ENCODE measurements at regions not wholly inside any gene's neighbourhood (a gene's known extent, or its start where the extent isn't known, plus 50 kb on each side); places are given as distances from the start of the nearest gene placed in this dataset.

DNA sequence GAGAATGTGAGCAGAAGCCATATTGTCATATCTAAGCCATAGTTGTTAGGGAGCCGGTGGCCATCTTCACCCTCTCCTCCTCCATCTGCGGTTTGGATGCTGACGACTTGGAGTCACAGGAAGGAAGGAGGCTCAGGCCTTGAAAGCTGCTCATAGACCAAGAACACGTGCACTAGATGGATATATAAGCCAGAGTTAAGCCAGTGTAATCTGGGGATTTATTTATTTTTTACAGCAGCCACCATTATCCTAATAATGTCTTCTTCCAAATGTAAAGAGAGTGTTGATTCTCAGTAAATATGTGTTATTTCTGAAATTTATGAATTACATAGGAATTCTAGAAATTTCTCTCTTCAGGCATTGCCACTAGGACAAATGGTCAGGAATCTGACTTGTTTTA, 689.9 kb downstream of the QKI start:
- no peak for TF ChIP-seq NFIC (IDR thresholded peaks at IDR 0.05)
- TF ChIP-seq FOXM1 (IDR thresholded peaks at IDR 0.05; ENCODE audit: borderline replicate concordance, low read depth): no peak
- TF ChIP-seq CREB1 (IDR thresholded peaks at IDR 0.05; ENCODE audit: low read depth): no peak
- no peak for TF ChIP-seq YY1 (IDR thresholded peaks at IDR 0.05; ENCODE audit: low read depth)
- TF ChIP-seq RAD21 (IDR thresholded peaks at IDR 0.05; ENCODE audit: low read depth): no peak
- no peak for TF ChIP-seq TEAD4 (IDR thresholded peaks at IDR 0.05)
- no peak for TF ChIP-seq TAF1 (IDR thresholded peaks at IDR 0.05; ENCODE audit: low read depth)

DNA sequence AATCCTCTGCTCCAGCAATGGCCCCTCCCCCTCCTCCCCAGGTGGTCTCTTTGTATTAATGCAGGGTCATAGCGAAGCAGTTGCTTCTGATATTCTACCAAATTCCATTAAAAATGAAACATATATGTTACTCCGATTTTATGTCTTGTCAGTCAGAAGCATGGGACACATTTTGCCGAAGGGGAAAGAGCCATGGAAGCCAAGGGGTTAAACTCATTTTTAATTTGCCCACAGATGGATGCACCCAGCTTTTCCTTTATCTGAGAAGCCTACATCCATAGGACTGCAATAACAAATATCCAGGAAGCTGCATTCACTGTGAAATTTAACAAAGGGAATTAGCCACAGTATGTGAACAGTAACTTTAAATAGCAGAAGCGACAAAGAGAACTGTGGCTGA, 688.2 kb downstream of the QKI start:
- TF ChIP-seq EP300 (IDR thresholded peaks at IDR 0.05; ENCODE audit: borderline replicate concordance): no peak
- TF ChIP-seq NFIC (IDR thresholded peaks at IDR 0.05): no peak
- TF ChIP-seq, protein P1, sequence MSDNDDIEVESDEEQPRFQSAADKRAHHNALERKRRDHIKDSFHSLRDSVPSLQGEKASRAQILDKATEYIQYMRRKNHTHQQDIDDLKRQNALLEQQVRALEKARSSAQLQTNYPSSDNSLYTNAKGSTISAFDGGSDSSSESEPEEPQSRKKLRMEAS (IDR thresholded peaks at IDR 0.05): no peak
- no peak for TF ChIP-seq FOXM1 (IDR thresholded peaks at IDR 0.05; ENCODE audit: borderline replicate concordance, low read depth)
- TF ChIP-seq USF1 (IDR thresholded peaks at IDR 0.05): no peak
- TF ChIP-seq EGR1 (IDR thresholded peaks at IDR 0.05): no peak
- TF ChIP-seq TAF1 (IDR thresholded peaks at IDR 0.05; ENCODE audit: low read depth): no peak
- no peak for TF ChIP-seq RAD21 (IDR thresholded peaks at IDR 0.05; ENCODE audit: low read depth)

- TF ChIP-seq ZBTB7A (IDR thresholded peaks at IDR 0.05; ENCODE audit: low read depth) (no peak), RAD21 (IDR thresholded peaks at IDR 0.05; ENCODE audit: low read depth) (no peak), EGR1 (IDR thresholded peaks at IDR 0.05) (no peak), TAF1 (IDR thresholded peaks at IDR 0.05; ENCODE audit: low read depth) (no peak), FOXM1 (IDR thresholded peaks at IDR 0.05; ENCODE audit: borderline replicate concordance, low read depth) (no peak), EP300 (IDR thresholded peaks at IDR 0.05; ENCODE audit: borderline replicate concordance) (no peak)
Measured at GRCh38 chr6:164101859-164102258, 687.3 kb downstream of the QKI start.

GRCh38 chr6:164099269-164099865, 684.8 kb downstream of the QKI start:
- TF ChIP-seq ZBTB7A (IDR thresholded peaks at IDR 0.05; ENCODE audit: low read depth): no peak
- TF ChIP-seq YY1 (IDR thresholded peaks at IDR 0.05; ENCODE audit: low read depth): no peak
- TF ChIP-seq CEBPB (IDR thresholded peaks at IDR 0.05): no peak
- TF ChIP-seq CREB1 (IDR thresholded peaks at IDR 0.05; ENCODE audit: low read depth): no peak
- TF ChIP-seq TEAD4 (IDR thresholded peaks at IDR 0.05): no peak
- TF ChIP-seq, protein P1 (IDR thresholded peaks at IDR 0.05): no peak
- TF ChIP-seq RAD21 (IDR thresholded peaks at IDR 0.05; ENCODE audit: low read depth): no peak
- TF ChIP-seq USF1 (IDR thresholded peaks at IDR 0.05): no peak
- TF ChIP-seq TCF12 (IDR thresholded peaks at IDR 0.05; ENCODE audit: low read depth): no peak
- no peak for TF ChIP-seq EGR1 (IDR thresholded peaks at IDR 0.05)
- TF ChIP-seq EP300 (IDR thresholded peaks at IDR 0.05; ENCODE audit: borderline replicate concordance): no peak

DNA sequence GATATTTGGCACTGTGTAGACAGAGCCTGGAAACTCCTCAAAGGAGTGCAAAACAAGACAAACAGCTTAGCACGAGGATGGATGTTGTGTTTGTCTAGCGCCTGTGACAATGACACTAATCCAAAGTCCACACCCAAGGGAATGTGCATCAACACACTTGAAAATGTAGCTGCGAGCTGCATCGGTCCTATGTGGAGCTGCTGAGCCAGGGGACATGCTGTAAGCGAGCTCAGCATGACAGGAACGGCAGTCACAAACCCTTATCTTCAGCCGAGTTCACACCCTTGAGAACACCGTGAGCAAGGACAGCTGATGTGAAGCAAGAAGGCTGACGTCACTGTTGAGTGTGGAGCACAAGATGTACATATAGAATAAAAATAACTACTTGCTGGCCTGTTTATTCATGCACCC, 684.3 kb downstream of the QKI start:
- no peak for TF ChIP-seq NFIC (IDR thresholded peaks at IDR 0.05)

- TF ChIP-seq EP300 (IDR thresholded peaks at IDR 0.05; ENCODE audit: borderline replicate concordance) (no peak), RAD21 (IDR thresholded peaks at IDR 0.05; ENCODE audit: low read depth) (no peak), YY1 (IDR thresholded peaks at IDR 0.05; ENCODE audit: low read depth) (no peak), NFIC (IDR thresholded peaks at IDR 0.05) (no peak), FOXM1 (IDR thresholded peaks at IDR 0.05; ENCODE audit: borderline replicate concordance, low read depth) (no peak), EGR1 (IDR thresholded peaks at IDR 0.05) (no peak), ZBTB7A (IDR thresholded peaks at IDR 0.05; ENCODE audit: low read depth) (no peak), CEBPB (IDR thresholded peaks at IDR 0.05) (no peak), TCF12 (IDR thresholded peaks at IDR 0.05; ENCODE audit: low read depth) (no peak), TEAD4 (IDR thresholded peaks at IDR 0.05) (no peak), TAF1 (IDR thresholded peaks at IDR 0.05; ENCODE audit: low read depth) (no peak), CREB1 (IDR thresholded peaks at IDR 0.05; ENCODE audit: low read depth) (no peak)
- TF ChIP-seq, protein P2, sequence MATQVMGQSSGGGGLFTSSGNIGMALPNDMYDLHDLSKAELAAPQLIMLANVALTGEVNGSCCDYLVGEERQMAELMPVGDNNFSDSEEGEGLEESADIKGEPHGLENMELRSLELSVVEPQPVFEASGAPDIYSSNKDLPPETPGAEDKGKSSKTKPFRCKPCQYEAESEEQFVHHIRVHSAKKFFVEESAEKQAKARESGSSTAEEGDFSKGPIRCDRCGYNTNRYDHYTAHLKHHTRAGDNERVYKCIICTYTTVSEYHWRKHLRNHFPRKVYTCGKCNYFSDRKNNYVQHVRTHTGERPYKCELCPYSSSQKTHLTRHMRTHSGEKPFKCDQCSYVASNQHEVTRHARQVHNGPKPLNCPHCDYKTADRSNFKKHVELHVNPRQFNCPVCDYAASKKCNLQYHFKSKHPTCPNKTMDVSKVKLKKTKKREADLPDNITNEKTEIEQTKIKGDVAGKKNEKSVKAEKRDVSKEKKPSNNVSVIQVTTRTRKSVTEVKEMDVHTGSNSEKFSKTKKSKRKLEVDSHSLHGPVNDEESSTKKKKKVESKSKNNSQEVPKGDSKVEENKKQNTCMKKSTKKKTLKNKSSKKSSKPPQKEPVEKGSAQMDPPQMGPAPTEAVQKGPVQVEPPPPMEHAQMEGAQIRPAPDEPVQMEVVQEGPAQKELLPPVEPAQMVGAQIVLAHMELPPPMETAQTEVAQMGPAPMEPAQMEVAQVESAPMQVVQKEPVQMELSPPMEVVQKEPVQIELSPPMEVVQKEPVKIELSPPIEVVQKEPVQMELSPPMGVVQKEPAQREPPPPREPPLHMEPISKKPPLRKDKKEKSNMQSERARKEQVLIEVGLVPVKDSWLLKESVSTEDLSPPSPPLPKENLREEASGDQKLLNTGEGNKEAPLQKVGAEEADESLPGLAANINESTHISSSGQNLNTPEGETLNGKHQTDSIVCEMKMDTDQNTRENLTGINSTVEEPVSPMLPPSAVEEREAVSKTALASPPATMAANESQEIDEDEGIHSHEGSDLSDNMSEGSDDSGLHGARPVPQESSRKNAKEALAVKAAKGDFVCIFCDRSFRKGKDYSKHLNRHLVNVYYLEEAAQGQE (IDR thresholded peaks at IDR 0.05; ENCODE audit: low read depth): no peak
- TF ChIP-seq, protein P1 (IDR thresholded peaks at IDR 0.05): no peak
Measured at GRCh38 chr6:164097551-164098398, 683.3 kb downstream of the QKI start.

DNA sequence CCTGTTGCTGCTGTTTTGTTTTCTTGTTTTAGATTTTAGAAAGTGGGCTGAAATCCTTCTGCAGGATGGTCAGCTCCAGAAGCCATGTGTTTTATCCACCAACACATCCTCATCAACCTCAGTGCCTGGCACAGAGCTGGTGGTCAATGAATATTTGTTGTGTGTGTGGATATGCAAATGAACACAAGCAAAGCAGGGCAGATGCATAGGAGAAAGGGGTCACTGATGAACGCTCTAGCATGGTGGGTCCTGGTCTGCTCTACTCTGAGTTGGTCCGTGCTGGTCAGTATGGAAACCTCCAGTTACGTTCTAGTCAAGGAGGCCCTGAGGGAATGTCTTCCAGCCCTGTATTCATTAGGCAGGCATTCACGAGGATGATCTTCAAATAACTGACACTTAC, 682.5 kb downstream of the QKI start:
- TF ChIP-seq CREB1 (IDR thresholded peaks at IDR 0.05; ENCODE audit: low read depth): no peak
- TF ChIP-seq, protein P1 (IDR thresholded peaks at IDR 0.05): no peak
- TF ChIP-seq EGR1 (IDR thresholded peaks at IDR 0.05): no peak
- TF ChIP-seq TEAD4 (IDR thresholded peaks at IDR 0.05): no peak
- TF ChIP-seq NFIC (IDR thresholded peaks at IDR 0.05): no peak
- TF ChIP-seq ZBTB7A (IDR thresholded peaks at IDR 0.05; ENCODE audit: low read depth): no peak
